SK-N-SH (cell line): ENCODE measurements at regions not wholly inside any gene's neighbourhood (a gene's known extent, or its start where the extent isn't known, plus 50 kb on each side); places are given as distances from the start of the nearest gene placed in this dataset.

Experiments used
- CTCF ChIA-PET: fragments of 300-600, 350-600 bp; formaldehyde crosslinking; extraction: SDS; loops from one replicate; lab custom pipeline; 2021; lab: Yijun Ruan, JAX
- POLR2A ChIA-PET: fragments of 350-600 bp; sonication (Branson Sonifier 250); formaldehyde crosslinking; extraction: SDS; loops from one replicate; lab custom pipeline; 2020; ENCODE audit warnings: antibody characterized with exemption, inconsistent platforms; lab: Yijun Ruan, JAX
- DNase-seq: peaks from one replicate; pipeline ENCODE4 v3.0.0; 2012
- H2AFZ ChIP-seq: fragments of 200-600 bp; sonication (generic); 2 replicates; pipeline ENCODE4 v1.8.1; 2016; ENCODE audit warnings: antibody characterized with exemption, mild to moderate bottlenecking, low read depth
- H3F3A ChIP-seq: fragments of 200-600 bp; sonication (generic); replicated peaks from 2 replicates; pipeline ENCODE3; 2016; ENCODE audit warnings: antibody characterized with exemption, mild to moderate bottlenecking; ENCODE audit not compliant: insufficient read depth
- H3K27ac ChIP-seq, 2 experiments: fragments of 200-500 bp in 1 of 2; fragments of 200-600 bp in 1 of 2; sonication (Bioruptor generic) in 1 of 2; sonication (generic), shearing (Covaris generic) in 1 of 2; 2 replicates each; pipeline versions ENCODE4 v1.5.1 to v1.6.1; 2014 to 2016; ENCODE audit warnings: low read depth in 2 of 2, inconsistent platforms in 1 of 2, low read length in 1 of 2, mild to moderate bottlenecking in 1 of 2, mixed read lengths in 1 of 2
- H3K27me3 ChIP-seq: fragments of 200-600 bp; sonication (generic), shearing (Covaris generic); 2 replicates; pipeline ENCODE4 v1.6.1; 2016; ENCODE audit warnings: mixed run types; ENCODE audit not compliant: insufficient read depth
- H3K36me3 ChIP-seq, 2 experiments: fragments of 200-500 bp in 1 of 2; fragments of 200-600 bp in 1 of 2; sonication (Bioruptor generic) in 1 of 2; sonication (generic) in 1 of 2; replicated peaks in 1 of 2; 2 replicates each; pipeline versions ENCODE3 to v1.5.1; 2014 to 2016; ENCODE audit warnings: low read length in 1 of 2, mild to moderate bottlenecking in 1 of 2; ENCODE audit not compliant: insufficient read depth in 2 of 2, control insufficient read depth in 1 of 2
- H3K4me1 ChIP-seq, 2 experiments: fragments of 200-500 bp in 1 of 2; fragments of 200-600 bp in 1 of 2; sonication (Bioruptor generic) in 1 of 2; sonication (generic), shearing (Covaris generic) in 1 of 2; 2 replicates each; pipeline versions ENCODE4 v1.5.1 to v1.6.1; 2014 to 2016; ENCODE audit warnings: low read depth in 1 of 2, low read length in 1 of 2, mixed run types in 1 of 2; ENCODE audit not compliant: insufficient read depth in 2 of 2, control insufficient read depth in 1 of 2
- H3K4me2 ChIP-seq: fragments of 200-600 bp; sonication (generic), shearing (Covaris generic); 2 replicates; pipeline ENCODE4 v1.6.1; 2017; ENCODE audit warnings: mixed run types
- H3K4me3 ChIP-seq, 2 experiments: fragments of 200-500 bp in 1 of 2; fragments of 200-600 bp in 1 of 2; sonication (Bioruptor generic) in 1 of 2; sonication (generic), shearing (Covaris generic) in 1 of 2; 2 replicates each; pipeline versions ENCODE4 v1.5.1 to v1.8.1; 2014 to 2016; ENCODE audit warnings: low read depth in 2 of 2, inconsistent platforms in 1 of 2, low read length in 1 of 2, mild to moderate bottlenecking in 1 of 2, mixed read lengths in 1 of 2, moderate library complexity in 1 of 2
- H3K79me2 ChIP-seq: fragments of 200-600 bp; sonication (generic); 2 replicates; pipeline ENCODE4 v1.8.1; 2017; ENCODE audit warnings: mild to moderate bottlenecking; ENCODE audit not compliant: insufficient read depth
- H3K9ac ChIP-seq: fragments of 200-600 bp; sonication (generic); 2 replicates; pipeline ENCODE4 v1.6.1; 2017; ENCODE audit warnings: mixed run types
- H3K9me2 ChIP-seq: fragments of 200-600 bp; sonication (generic); 2 replicates; pipeline ENCODE4 v1.6.1; 2017; ENCODE audit warnings: mixed run types
- H3K9me3 ChIP-seq: fragments of 200-600 bp; sonication (generic); 2 replicates; pipeline ENCODE4 v1.6.1; 2017; ENCODE audit warnings: mixed run types, mild to moderate bottlenecking, moderate library complexity
- H4K20me1 ChIP-seq: fragments of 200-600 bp; sonication (generic); 2 replicates; pipeline ENCODE4 v1.6.1; 2017; ENCODE audit warnings: mild to moderate bottlenecking, mixed run types; ENCODE audit not compliant: insufficient read depth
- CTCF ChIP-seq: fragments of 200-600 bp; sonication (generic); IDR thresholded peaks from 2 replicates; pipeline ENCODE4 v1.6.1; 2017; ENCODE audit warnings: antibody characterized with exemption, mild to moderate bottlenecking, moderate library complexity
- EP300 ChIP-seq, 2 experiments: IDR thresholded peaks; 2 replicates each; pipeline versions ENCODE4 v1.4.0 to v1.6.1; 2012; ENCODE audit warnings: borderline replicate concordance in 1 of 2, low read depth in 1 of 2, low read length in 1 of 2
- FOSL2 ChIP-seq: IDR thresholded peaks from 2 replicates; pipeline ENCODE4 v1.4.0; 2012; ENCODE audit warnings: low read depth, mild to moderate bottlenecking, moderate library complexity, borderline replicate concordance
- FOXM1 ChIP-seq: IDR thresholded peaks from 2 replicates; pipeline ENCODE4 v1.4.0; 2012; ENCODE audit warnings: low read depth, mild to moderate bottlenecking
- GABPA ChIP-seq: IDR thresholded peaks from 2 replicates; pipeline ENCODE4 v1.4.0; 2012; ENCODE audit warnings: low read depth, mild to moderate bottlenecking
- JUND ChIP-seq: IDR thresholded peaks from 2 replicates; pipeline ENCODE4 v1.4.0; 2012
- MAX ChIP-seq: IDR thresholded peaks from 2 replicates; pipeline ENCODE4 v1.4.0; 2012; ENCODE audit warnings: low read depth
- NRF1 ChIP-seq: IDR thresholded peaks from 2 replicates; pipeline ENCODE4 v1.6.1; 2012; ENCODE audit warnings: low read depth, mild to moderate bottlenecking, low read length
- RCOR1 ChIP-seq: fragments of 150-350 bp; IDR thresholded peaks from 2 replicates; pipeline ENCODE4 v1.6.1; 2017; ENCODE audit warnings: antibody characterized with exemption, low read length
- RFX5 ChIP-seq: IDR thresholded peaks from 2 replicates; pipeline ENCODE4 v1.6.1; 2012; ENCODE audit warnings: mild to moderate bottlenecking, improper control_type of control experiment, low read length
- SMC3 ChIP-seq: IDR thresholded peaks from 2 replicates; pipeline ENCODE4 v1.6.1; 2012; ENCODE audit warnings: low read depth, low read length, improper control_type of control experiment
- TEAD4 ChIP-seq: IDR thresholded peaks from 2 replicates; pipeline ENCODE4 v1.4.0; 2012; ENCODE audit warnings: mild to moderate bottlenecking, borderline replicate concordance; ENCODE audit not compliant: insufficient read depth
- USF1 ChIP-seq: IDR thresholded peaks from 2 replicates; pipeline ENCODE4 v1.4.0; 2012; ENCODE audit warnings: low read depth, borderline replicate concordance
- WGBS: methylation state at CpG from one replicate; pipeline ENCODE4 v1.1.6; 2017; ENCODE audit warnings: low lambda C conversion rate; 5-methylcytosine and 5-hydroxymethylcytosine counted together

GRCh38 chr7:69250958-69251357 is 347.3 kb upstream of the AUTS2 start:
- Histone ChIP-seq H2AFZ (no peak overlapping the region), H3K9me2 (no peaks in the 10 kb centered on the region), H3K4me2 (no peak overlapping the region), H3K4me3 (no peak overlapping the region), H3K9me3 (no peaks in the 10 kb centered on the region), H3K27ac (no peak overlapping the region), H3K27me3 (no peaks in the 10 kb centered on the region), H3K79me2 (no peaks in the 10 kb centered on the region), H3K4me1 (peaks cover 0 to 2% of the 10 kb centered on the region in 2 experiments; a peak in 1 of 4 replicates), H3F3A (no peaks in the 10 kb centered on the region), H3K9ac (no peak overlapping the region), H3K36me3 (no peaks in the 10 kb centered on the region), H4K20me1 (no peaks in the 10 kb centered on the region)
- ChIA-PET CTCF (interaction anchor here (0.6 kb wide), 1 partner anchor 84 kb away, joined by 3 read pairs; no protein-coding TSS in a partner anchor), POLR2A (no interaction called here)
- WGBS = 57% methylated on average over 5 of the region's 5 CpGs
- TF ChIP-seq USF1 (no peak), JUND (no peak), TEAD4 (no peak)
- no peak for DNase-seq

GRCh38 chr7:69254643-69255042 is 343.6 kb upstream of the AUTS2 start:
- TF ChIP-seq EP300 (IDR thresholded peaks at IDR 0.05; ENCODE audit: borderline replicate concordance in 1 of 2, low read depth in 1 of 2, low read length in 1 of 2) = no peak
- no peak for TF ChIP-seq GABPA
- TF ChIP-seq RCOR1 = no peak
- no peak for TF ChIP-seq MAX
- no peak for TF ChIP-seq FOXM1
- no peak for TF ChIP-seq RFX5
- TF ChIP-seq FOSL2 = no peak
- no peak for TF ChIP-seq TEAD4
- no peak for TF ChIP-seq USF1
- TF ChIP-seq JUND = no peak
- TF ChIP-seq CTCF = no peak
- no peak for TF ChIP-seq SMC3
- no peak for TF ChIP-seq NRF1
- POLR2A ChIA-PET = no interaction called here

More at GRCh38 chr7:69254643-69255042, 343.6 kb upstream of the AUTS2 start:
- Histone ChIP-seq H3K9ac (no peak overlapping the region), H3K4me1 (no peaks in the 10 kb centered on the region), H3K36me3 (no peaks in the 10 kb centered on the region), H3K27me3 (no peaks in the 10 kb centered on the region), H3F3A (no peaks in the 10 kb centered on the region), H3K79me2 (no peaks in the 10 kb centered on the region), H3K9me3 (no peaks in the 10 kb centered on the region), H2AFZ (no peak overlapping the region), H3K27ac (no peak overlapping the region), H3K4me3 (no peak overlapping the region), H4K20me1 (no peaks in the 10 kb centered on the region), H3K9me2 (no peaks in the 10 kb centered on the region), H3K4me2 (no peak overlapping the region)
- CTCF ChIA-PET = no interaction called here
- DNase-seq = no peak
